H1 (cell line): ENCODE measurements at regions not wholly inside any gene's neighbourhood (a gene's known extent, or its start where the extent isn't known, plus 50 kb on each side); places are given as distances from the start of the nearest gene placed in this dataset.

Experiments used
- CTBP2 ChIP-seq: IDR thresholded peaks from 2 replicates; pipeline ENCODE4 v1.7.0; 2011; ENCODE audit warnings: borderline replicate concordance, mild to moderate bottlenecking, moderate library complexity, mixed read lengths, low read length; ENCODE audit not compliant: insufficient read depth, insufficient read length
- RXRA ChIP-seq: IDR thresholded peaks from 2 replicates; pipeline ENCODE4 v1.6.1; 2011; ENCODE audit warnings: low read depth, mild to moderate bottlenecking, low read length, moderate library complexity; ENCODE audit not compliant: insufficient read depth
- TAF1 ChIP-seq: IDR thresholded peaks from 2 replicates; pipeline ENCODE4 v1.6.1; 2011; ENCODE audit warnings: mild to moderate bottlenecking, low read depth, low read length
- TF ChIP-seq, protein P1 (sequence below): fragments of 300-600 bp; sonication (generic); IDR thresholded peaks from 2 replicates; pipeline ENCODE4 v1.7.1; 2012; ENCODE audit warnings: low read length, moderate library complexity, mild to moderate bottlenecking, inconsistent platforms; ENCODE audit not compliant: insufficient replicate concordance

DNA sequence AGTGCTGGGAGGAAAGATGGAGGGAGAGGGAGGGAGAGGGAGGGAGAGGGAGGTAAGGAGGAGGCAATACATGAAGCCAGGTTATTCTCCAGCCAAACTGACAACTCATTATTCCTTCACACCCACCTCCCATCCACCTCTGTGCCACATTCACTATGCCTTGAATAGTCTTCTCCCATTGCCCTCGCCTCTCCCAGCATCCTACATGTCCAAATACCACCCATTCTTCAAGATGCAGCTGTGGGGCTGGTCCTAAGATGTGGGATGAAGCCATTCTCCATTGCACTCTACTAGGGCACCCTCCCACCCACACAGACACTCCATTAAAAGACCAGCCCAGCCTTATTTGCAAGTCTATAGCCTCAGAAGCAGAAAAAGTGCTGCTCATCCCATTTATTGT lies 165.8 kb downstream of the RRAGC start (continued):
- TF ChIP-seq, protein P1, sequence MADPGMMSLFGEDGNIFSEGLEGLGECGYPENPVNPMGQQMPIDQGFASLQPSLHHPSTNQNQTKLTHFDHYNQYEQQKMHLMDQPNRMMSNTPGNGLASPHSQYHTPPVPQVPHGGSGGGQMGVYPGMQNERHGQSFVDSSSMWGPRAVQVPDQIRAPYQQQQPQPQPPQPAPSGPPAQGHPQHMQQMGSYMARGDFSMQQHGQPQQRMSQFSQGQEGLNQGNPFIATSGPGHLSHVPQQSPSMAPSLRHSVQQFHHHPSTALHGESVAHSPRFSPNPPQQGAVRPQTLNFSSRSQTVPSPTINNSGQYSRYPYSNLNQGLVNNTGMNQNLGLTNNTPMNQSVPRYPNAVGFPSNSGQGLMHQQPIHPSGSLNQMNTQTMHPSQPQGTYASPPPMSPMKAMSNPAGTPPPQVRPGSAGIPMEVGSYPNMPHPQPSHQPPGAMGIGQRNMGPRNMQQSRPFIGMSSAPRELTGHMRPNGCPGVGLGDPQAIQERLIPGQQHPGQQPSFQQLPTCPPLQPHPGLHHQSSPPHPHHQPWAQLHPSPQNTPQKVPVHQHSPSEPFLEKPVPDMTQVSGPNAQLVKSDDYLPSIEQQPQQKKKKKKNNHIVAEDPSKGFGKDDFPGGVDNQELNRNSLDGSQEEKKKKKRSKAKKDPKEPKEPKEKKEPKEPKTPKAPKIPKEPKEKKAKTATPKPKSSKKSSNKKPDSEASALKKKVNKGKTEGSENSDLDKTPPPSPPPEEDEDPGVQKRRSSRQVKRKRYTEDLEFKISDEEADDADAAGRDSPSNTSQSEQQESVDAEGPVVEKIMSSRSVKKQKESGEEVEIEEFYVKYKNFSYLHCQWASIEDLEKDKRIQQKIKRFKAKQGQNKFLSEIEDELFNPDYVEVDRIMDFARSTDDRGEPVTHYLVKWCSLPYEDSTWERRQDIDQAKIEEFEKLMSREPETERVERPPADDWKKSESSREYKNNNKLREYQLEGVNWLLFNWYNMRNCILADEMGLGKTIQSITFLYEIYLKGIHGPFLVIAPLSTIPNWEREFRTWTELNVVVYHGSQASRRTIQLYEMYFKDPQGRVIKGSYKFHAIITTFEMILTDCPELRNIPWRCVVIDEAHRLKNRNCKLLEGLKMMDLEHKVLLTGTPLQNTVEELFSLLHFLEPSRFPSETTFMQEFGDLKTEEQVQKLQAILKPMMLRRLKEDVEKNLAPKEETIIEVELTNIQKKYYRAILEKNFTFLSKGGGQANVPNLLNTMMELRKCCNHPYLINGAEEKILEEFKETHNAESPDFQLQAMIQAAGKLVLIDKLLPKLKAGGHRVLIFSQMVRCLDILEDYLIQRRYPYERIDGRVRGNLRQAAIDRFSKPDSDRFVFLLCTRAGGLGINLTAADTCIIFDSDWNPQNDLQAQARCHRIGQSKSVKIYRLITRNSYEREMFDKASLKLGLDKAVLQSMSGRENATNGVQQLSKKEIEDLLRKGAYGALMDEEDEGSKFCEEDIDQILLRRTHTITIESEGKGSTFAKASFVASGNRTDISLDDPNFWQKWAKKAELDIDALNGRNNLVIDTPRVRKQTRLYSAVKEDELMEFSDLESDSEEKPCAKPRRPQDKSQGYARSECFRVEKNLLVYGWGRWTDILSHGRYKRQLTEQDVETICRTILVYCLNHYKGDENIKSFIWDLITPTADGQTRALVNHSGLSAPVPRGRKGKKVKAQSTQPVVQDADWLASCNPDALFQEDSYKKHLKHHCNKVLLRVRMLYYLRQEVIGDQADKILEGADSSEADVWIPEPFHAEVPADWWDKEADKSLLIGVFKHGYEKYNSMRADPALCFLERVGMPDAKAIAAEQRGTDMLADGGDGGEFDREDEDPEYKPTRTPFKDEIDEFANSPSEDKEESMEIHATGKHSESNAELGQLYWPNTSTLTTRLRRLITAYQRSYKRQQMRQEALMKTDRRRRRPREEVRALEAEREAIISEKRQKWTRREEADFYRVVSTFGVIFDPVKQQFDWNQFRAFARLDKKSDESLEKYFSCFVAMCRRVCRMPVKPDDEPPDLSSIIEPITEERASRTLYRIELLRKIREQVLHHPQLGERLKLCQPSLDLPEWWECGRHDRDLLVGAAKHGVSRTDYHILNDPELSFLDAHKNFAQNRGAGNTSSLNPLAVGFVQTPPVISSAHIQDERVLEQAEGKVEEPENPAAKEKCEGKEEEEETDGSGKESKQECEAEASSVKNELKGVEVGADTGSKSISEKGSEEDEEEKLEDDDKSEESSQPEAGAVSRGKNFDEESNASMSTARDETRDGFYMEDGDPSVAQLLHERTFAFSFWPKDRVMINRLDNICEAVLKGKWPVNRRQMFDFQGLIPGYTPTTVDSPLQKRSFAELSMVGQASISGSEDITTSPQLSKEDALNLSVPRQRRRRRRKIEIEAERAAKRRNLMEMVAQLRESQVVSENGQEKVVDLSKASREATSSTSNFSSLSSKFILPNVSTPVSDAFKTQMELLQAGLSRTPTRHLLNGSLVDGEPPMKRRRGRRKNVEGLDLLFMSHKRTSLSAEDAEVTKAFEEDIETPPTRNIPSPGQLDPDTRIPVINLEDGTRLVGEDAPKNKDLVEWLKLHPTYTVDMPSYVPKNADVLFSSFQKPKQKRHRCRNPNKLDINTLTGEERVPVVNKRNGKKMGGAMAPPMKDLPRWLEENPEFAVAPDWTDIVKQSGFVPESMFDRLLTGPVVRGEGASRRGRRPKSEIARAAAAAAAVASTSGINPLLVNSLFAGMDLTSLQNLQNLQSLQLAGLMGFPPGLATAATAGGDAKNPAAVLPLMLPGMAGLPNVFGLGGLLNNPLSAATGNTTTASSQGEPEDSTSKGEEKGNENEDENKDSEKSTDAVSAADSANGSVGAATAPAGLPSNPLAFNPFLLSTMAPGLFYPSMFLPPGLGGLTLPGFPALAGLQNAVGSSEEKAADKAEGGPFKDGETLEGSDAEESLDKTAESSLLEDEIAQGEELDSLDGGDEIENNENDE: no peak
- TF ChIP-seq RXRA (no peak), TAF1 (no peak), CTBP2 (no peak)
- TF ChIP-seq, all 59 proteins: peak for 0
